ENCODE measurements at regions not wholly inside any gene's neighbourhood (a gene's known extent, or its start where the extent isn't known, plus 50 kb on each side); places are given as distances from the start of the nearest gene placed in this dataset.

GRCh38 chr18:55743736-55744135 lies 155.7 kb upstream of the TCF4 start:
- intact Hi-C loops (cut with DNase I) = no loop called here
- H3K4me1 ChIP-seq = no peaks in the 10 kb centered on the region
- WGBS, 2 donors = 77 to 89% methylated on average over 3 of the region's 3 CpGs

GRCh38 chr18:55743133-55743532 lies 155.1 kb upstream of the TCF4 start:
- TF ChIP-seq CTCF (IDR thresholded peaks at IDR 0.05) (no peak), POLR2A (IDR thresholded peaks at IDR 0.05) (no peak)
- H3K9me3 ChIP-seq = no peaks in the 10 kb centered on the region
- H3K36me3 ChIP-seq = no peaks in the 10 kb centered on the region
- no peak overlapping the region for H3K4me3 ChIP-seq
- no peak for DNase-seq
- no peaks in the 10 kb centered on the region for H3K4me1 ChIP-seq
- 68 to 85% methylated on average over 2 of the region's 2 CpGs for WGBS, 2 donors
- H3K27ac ChIP-seq = no peak overlapping the region
- no peaks in the 10 kb centered on the region for H3K27me3 ChIP-seq
- intact Hi-C loops (cut with DNase I) = no loop called here

More at GRCh38 chr18:55743736-55744135, 155.7 kb upstream of the TCF4 start:
- no peak for TF ChIP-seq POLR2A (IDR thresholded peaks at IDR 0.05)
- no peak for TF ChIP-seq CTCF (IDR thresholded peaks at IDR 0.05)
- Histone ChIP-seq H3K27ac (no peak overlapping the region), H3K4me3 (no peak overlapping the region), H3K9me3 (no peaks in the 10 kb centered on the region), H3K36me3 (no peaks in the 10 kb centered on the region), H3K27me3 (no peaks in the 10 kb centered on the region)
- DNase-seq = no peak

- Histone ChIP-seq H3K4me3 (no peak overlapping the region), H3K4me1 (no peaks in the 10 kb centered on the region), H3K27ac (no peak overlapping the region), H3K36me3 (no peaks in the 10 kb centered on the region), H3K27me3 (no peaks in the 10 kb centered on the region), H3K9me3 (no peaks in the 10 kb centered on the region)
- no peak for DNase-seq
- intact Hi-C loops (cut with DNase I) = no loop called here
- TF ChIP-seq CTCF (IDR thresholded peaks at IDR 0.05) (no peak), POLR2A (IDR thresholded peaks at IDR 0.05) (no peak)
- 27 to 76% methylated on average over 2 of the region's 2 CpGs for WGBS, 2 donors
These were observed 151.5 kb upstream of the TCF4 start for GRCh38 chr18:55739488-55739887.

GRCh38 chr18:55738483-55739114 lies 150.6 kb upstream of the TCF4 start:
- TF ChIP-seq CTCF (IDR thresholded peaks at IDR 0.05) (no peak), POLR2A (IDR thresholded peaks at IDR 0.05) (no peak)
- H3K27me3 ChIP-seq = no peaks in the 10 kb centered on the region
- no peaks in the 10 kb centered on the region for H3K9me3 ChIP-seq
- H3K4me3 ChIP-seq = no peak overlapping the region
- WGBS, 2 donors = 80 to 83% methylated on average over 3 of the region's 3 CpGs
- no peaks in the 10 kb centered on the region for H3K36me3 ChIP-seq
- no peak overlapping the region for H3K27ac ChIP-seq
- intact Hi-C loops (cut with DNase I) = no loop called here
- no peak for DNase-seq
- no peaks in the 10 kb centered on the region for H3K4me1 ChIP-seq

- DNase-seq = no peak
- Histone ChIP-seq H3K36me3 (no peaks in the 10 kb centered on the region), H3K4me3 (no peak overlapping the region), H3K4me1 (no peaks in the 10 kb centered on the region), H3K9me3 (no peaks in the 10 kb centered on the region), H3K27me3 (no peaks in the 10 kb centered on the region), H3K27ac (no peak overlapping the region)
- intact Hi-C loops (cut with DNase I) = no loop called here
- WGBS, 2 donors = 59 to 67% methylated on average over 1 of the region's 1 CpG
- TF ChIP-seq CTCF (IDR thresholded peaks at IDR 0.05) (no peak), POLR2A (IDR thresholded peaks at IDR 0.05) (no peak)
These were observed 149.9 kb upstream of the TCF4 start for GRCh38 chr18:55737781-55738468.
